Esophagus squamous epithelium (tissue), 4 donors: ENCODE measurements at regions not wholly inside any gene's neighbourhood (a gene's known extent, or its start where the extent isn't known, plus 50 kb on each side); places are given as distances from the start of the nearest gene placed in this dataset.

Experiments used
- CTCF ChIP-seq, 6 experiments: fragments of 450-650 bp in 4 of 6; fragments of 200-600 bp in 2 of 6; sonication (generic) in 2 of 6; IDR thresholded peaks; one replicate each; pipeline ENCODE4 v1.5.1; 2016 to 2019; ENCODE audit warnings: antibody characterized with exemption in 6 of 6, mild to moderate bottlenecking in 4 of 6, moderate library complexity in 4 of 6
- POLR2A ChIP-seq, 4 donors: fragments of 450-650 bp; IDR thresholded peaks; one replicate each; pipeline ENCODE4 v1.6.1; 2017; ENCODE audit warnings: antibody characterized with exemption in 4 of 4, mild to moderate bottlenecking in 4 of 4, moderate library complexity in 3 of 4

- no peak for TF ChIP-seq CTCF (IDR thresholded peaks at IDR 0.05)
- TF ChIP-seq POLR2A (IDR thresholded peaks at IDR 0.05) = no peak
Measured at GRCh38 chr12:28097221-28097620, 93.0 kb upstream of the CCDC91 start.
